Activated B cell treated with CpG ODN at 0.5 μM for 24 hours (primary cell): ENCODE measurements at regions not wholly inside any gene's neighbourhood (a gene's known extent, or its start where the extent isn't known, plus 50 kb on each side); places are given as distances from the start of the nearest gene placed in this dataset.

ENCODE experiments used
- ATAC-seq: fragments of 200-7000 bp; cut with Tn5 transposase; one replicate; pipeline ENCODE4 v1.10.0; 2021; ENCODE audit warnings: low read depth, mild to moderate bottlenecking, moderate library complexity
- CTCF ChIA-PET: fragments of 350-600 bp; sonication (Branson Sonifier 250); formaldehyde crosslinking; loops from one replicate; lab custom pipeline; 2021; ENCODE audit warnings: antibody characterized with exemption; lab: Charles Lee
- POLR2A ChIA-PET: fragments of 350-600 bp; sonication (Branson Sonifier 250); formaldehyde crosslinking; loops from one replicate; lab custom pipeline; 2021; ENCODE audit warnings: antibody characterized with exemption; lab: Charles Lee
- DNase-seq: peaks from one replicate; pipeline ENCODE4 v3.0.0; 2022
- H3K27ac Mint-ChIP-seq: one replicate; pipeline ENCODE4 v1.8.0; 2020; ENCODE audit warnings: mixed read lengths
- H3K27me3 Mint-ChIP-seq: one replicate; pipeline ENCODE4 v1.8.0; 2021; ENCODE audit warnings: mixed read lengths
- H3K36me3 Mint-ChIP-seq: one replicate; pipeline ENCODE4 v1.8.0; 2021; ENCODE audit warnings: low read depth, mixed read lengths
- H3K4me1 Mint-ChIP-seq: one replicate; pipeline ENCODE4 v1.8.0; 2021; ENCODE audit warnings: mixed read lengths
- H3K4me3 Mint-ChIP-seq: one replicate; pipeline ENCODE4 v1.8.0; 2020; ENCODE audit warnings: mild to moderate bottlenecking, mixed read lengths
- H3K9me3 Mint-ChIP-seq: one replicate; pipeline ENCODE4 v1.8.0; 2020; ENCODE audit warnings: mixed read lengths
- intact Hi-C: fragments of 100-400 bp; cut with micrococcal nuclease; formaldehyde crosslinking; loops from one replicate; pipeline ENCODE4 v1.15.1; 2024
- TF ChIP-seq, protein P1 (sequence below): fragments of 200-600 bp; IDR thresholded peaks from one replicate; pipeline ENCODE4 v1.8.0; 2022; ENCODE audit warnings: antibody characterized with exemption, mild to moderate bottlenecking

DNA sequence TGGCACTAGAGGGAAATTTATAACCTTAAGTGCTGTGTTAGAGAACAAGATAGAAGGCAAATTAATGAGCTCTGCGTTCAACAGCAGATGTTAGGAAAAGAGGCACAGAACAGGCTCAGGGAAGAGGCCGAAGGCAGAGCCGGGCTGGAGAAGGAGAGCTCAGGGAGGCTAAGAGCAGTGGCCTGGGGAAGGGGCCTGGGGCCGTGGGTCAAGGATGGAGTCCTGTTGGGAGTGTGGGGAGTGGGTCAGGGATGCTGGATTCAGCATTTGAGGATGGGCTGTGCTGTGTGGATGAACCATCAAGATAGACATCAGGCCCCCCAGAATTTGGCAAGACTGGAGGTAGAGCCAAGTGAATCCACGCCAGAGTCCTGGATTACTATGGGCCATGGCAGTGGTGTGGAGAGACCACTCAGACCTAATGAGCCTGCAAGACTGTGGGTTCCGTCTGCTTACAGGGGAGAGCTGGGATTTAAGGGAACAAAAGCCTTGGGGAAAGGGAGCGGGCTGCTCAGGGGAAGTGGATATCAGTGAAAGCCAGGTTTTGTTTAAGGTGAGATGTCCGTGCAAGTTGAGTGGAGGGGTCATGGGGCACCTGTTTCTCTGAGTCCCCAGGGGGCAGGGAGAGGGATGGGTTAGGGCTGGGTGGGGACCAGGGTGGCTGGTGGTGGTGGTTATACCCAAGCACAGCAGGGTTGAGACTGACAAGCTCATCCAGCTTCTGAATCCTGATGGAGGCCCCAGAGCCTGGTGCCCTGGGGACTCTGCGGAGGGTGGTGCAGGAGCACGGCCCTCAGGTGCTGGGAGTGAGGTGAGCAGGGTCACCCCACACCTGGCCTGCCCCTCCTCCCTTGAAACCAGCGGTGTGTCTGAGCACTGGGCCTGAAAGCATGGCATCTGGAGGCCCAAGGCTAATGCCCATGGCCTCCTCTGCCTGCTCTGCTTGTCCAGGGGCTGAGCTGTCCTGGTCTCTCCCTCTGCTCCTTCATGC lies 101.7 kb downstream of the BMS1 start:
- H3K9me3 Mint-ChIP-seq = peaks cover 9% of the 10 kb centered on the region
- no peak for DNase-seq
- no peaks in the 10 kb centered on the region for H3K27me3 Mint-ChIP-seq
- no peaks in the 10 kb centered on the region for H3K4me1 Mint-ChIP-seq
- no peak overlapping the region for H3K27ac Mint-ChIP-seq
- intact Hi-C loops = no loop called here
- CTCF ChIA-PET = no interaction called here
- ATAC-seq = no peak
- POLR2A ChIA-PET = no interaction called here
- TF ChIP-seq, protein P1, sequence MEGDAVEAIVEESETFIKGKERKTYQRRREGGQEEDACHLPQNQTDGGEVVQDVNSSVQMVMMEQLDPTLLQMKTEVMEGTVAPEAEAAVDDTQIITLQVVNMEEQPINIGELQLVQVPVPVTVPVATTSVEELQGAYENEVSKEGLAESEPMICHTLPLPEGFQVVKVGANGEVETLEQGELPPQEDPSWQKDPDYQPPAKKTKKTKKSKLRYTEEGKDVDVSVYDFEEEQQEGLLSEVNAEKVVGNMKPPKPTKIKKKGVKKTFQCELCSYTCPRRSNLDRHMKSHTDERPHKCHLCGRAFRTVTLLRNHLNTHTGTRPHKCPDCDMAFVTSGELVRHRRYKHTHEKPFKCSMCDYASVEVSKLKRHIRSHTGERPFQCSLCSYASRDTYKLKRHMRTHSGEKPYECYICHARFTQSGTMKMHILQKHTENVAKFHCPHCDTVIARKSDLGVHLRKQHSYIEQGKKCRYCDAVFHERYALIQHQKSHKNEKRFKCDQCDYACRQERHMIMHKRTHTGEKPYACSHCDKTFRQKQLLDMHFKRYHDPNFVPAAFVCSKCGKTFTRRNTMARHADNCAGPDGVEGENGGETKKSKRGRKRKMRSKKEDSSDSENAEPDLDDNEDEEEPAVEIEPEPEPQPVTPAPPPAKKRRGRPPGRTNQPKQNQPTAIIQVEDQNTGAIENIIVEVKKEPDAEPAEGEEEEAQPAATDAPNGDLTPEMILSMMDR = no peak
- no peak overlapping the region for H3K4me3 Mint-ChIP-seq
- no peaks in the 10 kb centered on the region for H3K36me3 Mint-ChIP-seq

DNA sequence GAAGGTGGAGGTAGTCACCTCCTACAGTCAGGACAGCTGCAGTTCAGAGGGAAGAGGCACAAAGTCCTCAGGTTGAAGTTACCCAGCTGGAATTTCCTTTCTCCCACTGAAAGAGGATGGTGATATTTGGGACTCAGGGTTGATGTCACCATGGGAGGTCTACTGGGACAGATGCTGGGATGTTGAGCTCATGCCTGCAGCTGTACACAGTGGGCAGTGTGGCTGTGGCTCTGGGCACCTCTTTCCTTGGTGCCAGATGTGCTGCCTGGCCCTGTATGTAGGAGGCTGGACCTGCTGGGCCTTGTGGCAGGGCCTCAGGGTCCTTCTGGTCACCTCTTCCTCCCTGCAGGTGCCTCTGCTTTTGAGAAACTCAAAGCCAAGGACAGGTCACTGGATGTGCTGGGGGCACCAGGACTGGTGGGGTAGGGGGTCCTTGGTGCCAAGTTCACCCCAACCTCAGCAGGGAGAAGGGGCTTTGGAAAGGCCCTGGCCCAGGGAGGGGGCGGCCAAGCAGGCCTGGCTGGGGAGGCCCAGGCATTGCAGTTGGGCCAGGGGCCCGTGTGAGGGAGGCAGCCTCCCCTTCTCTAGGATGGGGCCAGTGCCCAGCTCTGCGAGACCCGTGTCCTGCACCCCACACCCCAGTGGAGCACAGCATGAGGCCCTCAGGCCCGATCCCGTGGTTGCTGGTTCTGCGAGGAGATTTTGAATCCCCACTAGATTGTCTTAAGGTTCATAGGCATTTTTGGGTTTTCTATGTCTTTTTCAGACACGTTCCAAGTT lies 103.1 kb downstream of the BMS1 start:
- Mint-ChIP-seq H3K9me3 (peaks cover 9% of the 10 kb centered on the region), H3K4me3 (no peak overlapping the region), H3K36me3 (no peaks in the 10 kb centered on the region), H3K4me1 (no peaks in the 10 kb centered on the region), H3K27me3 (no peaks in the 10 kb centered on the region), H3K27ac (no peak overlapping the region)
- ATAC-seq (no peak), DNase-seq (no peak)
- ChIA-PET POLR2A (no interaction called here), CTCF (no interaction called here)
- TF ChIP-seq, protein P1 = no peak
- intact Hi-C loops = no loop called here

DNA sequence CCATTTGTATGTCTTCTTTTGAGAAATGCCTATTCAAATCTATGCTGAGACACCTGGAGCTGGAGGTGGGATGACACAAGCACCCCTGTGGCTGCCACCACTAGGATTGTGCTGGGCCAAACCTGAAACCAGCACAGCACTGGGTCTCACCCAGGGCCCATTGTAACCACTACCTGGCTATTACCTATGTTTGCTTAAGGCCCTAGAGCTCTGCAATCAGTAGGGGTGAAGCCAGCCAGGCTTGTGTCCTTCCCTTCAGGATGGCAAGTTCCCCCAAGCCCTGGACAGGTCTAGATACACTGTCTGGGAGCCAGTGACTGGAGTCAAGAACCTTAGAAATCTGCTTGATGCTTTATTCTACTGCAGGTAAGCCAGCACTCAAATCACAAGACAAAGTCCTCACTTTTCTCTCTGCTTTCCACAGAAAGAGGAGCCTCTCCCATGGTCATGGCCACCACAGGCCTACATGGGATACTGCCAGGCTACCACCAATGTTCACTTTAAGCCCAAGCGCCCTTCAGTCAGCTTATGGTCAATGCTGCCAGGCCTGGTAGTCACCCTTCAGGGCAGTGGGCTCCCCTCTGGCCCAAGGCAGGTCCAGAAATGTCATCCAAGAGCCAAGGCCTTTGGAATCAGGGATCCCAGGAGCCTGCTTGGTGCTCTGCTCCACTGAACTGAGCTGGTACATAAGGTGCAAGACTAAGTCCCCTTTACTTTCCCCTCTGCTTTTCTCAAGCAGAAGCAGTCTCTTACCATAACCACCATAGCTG lies 105.3 kb downstream of the BMS1 start:
- Mint-ChIP-seq H3K9me3 (peaks cover under 1% of the 10 kb centered on the region), H3K27me3 (no peaks in the 10 kb centered on the region), H3K27ac (no peak overlapping the region), H3K36me3 (no peaks in the 10 kb centered on the region), H3K4me1 (no peaks in the 10 kb centered on the region), H3K4me3 (no peak overlapping the region)
- TF ChIP-seq, protein P1 = no peak
- ChIA-PET POLR2A (no interaction called here), CTCF (no interaction called here)
- intact Hi-C loops = no loop called here
- no peak for ATAC-seq
- DNase-seq = no peak

DNA sequence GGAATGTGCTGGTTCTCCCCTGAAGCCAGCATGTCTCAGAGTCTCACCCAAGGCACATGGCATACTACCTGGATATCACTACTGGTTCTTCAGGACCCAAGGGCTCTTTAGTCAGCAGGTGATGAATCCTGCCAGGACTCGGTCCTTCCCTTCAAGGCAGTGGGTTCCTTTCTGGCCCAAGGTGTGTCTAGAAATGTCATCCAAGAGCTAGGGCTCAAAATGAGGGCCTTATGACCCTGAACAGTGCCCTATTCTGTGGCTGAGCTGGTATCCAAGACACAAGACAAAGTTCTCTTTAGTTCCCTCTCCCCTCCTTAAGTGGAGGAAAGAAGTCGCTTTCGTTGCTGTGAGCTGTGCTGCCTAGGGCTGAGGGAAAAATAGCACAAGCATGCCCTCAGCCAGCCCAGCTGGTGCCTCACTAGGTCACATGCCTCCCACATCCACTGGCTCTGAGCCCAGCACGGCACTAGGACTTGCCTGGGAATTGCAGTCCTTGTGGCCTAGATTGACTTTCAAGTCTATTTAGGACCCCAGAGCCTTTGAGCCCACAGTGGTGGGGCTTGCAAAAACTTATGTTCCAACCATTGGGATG lies 106.0 kb downstream of the BMS1 start:
- POLR2A ChIA-PET = no interaction called here
- Mint-ChIP-seq H3K36me3 (no peaks in the 10 kb centered on the region), H3K27ac (no peak overlapping the region), H3K4me3 (no peak overlapping the region), H3K27me3 (no peaks in the 10 kb centered on the region), H3K9me3 (no peaks in the 10 kb centered on the region), H3K4me1 (no peaks in the 10 kb centered on the region)
- ATAC-seq (no peak), DNase-seq (no peak)
- CTCF ChIA-PET = no interaction called here
- intact Hi-C loops = no loop called here
- TF ChIP-seq, protein P1 = no peak
